CD4-positive, alpha-beta memory T cell (primary cell): ENCODE measurements at regions not wholly inside any gene's neighbourhood (a gene's known extent, or its start where the extent isn't known, plus 50 kb on each side); places are given as distances from the start of the nearest gene placed in this dataset.
"Not testable (repeated sequence)": the region's sequence is repeated elsewhere in the genome, so short reads cannot be mapped to it uniquely, and the experiment has no call there.

Experiments
- CTCF ChIA-PET: fragments of 350-600 bp; sonication (Branson Sonifier 250); formaldehyde crosslinking; loops from one replicate; lab custom pipeline; 2021; ENCODE audit warnings: inconsistent platforms; ENCODE audit not compliant: partially characterized antibody; lab: Charles Lee
- POLR2A ChIA-PET: fragments of 350-600 bp; sonication (Branson Sonifier 250); formaldehyde crosslinking; loops from one replicate; lab custom pipeline; 2021; ENCODE audit not compliant: partially characterized antibody; lab: Charles Lee
- DNase-seq, 5 donors: peaks; one replicate each; pipeline versions ENCODE4 v3.0.0 to v3.0.0-alpha.2; 2020 to 2022; ENCODE audit warnings: mixed read lengths in 1 of 5
- H3K27ac ChIP-seq: one replicate; pipeline ENCODE4 v1.7.0; 2013; ENCODE audit warnings: low read depth, low read length
- H3K27me3 ChIP-seq: 2 replicates; pipeline ENCODE4 v1.7.0; 2013; ENCODE audit warnings: mild to moderate bottlenecking, low read length, moderate library complexity; ENCODE audit not compliant: insufficient read depth
- H3K36me3 ChIP-seq: 2 replicates; pipeline ENCODE4 v1.7.0; 2013; ENCODE audit warnings: mild to moderate bottlenecking, low read length, moderate library complexity; ENCODE audit not compliant: insufficient read depth
- H3K4me1 ChIP-seq: 2 replicates; pipeline ENCODE4 v1.7.0; 2013; ENCODE audit warnings: mild to moderate bottlenecking, low read length, moderate library complexity; ENCODE audit not compliant: insufficient read depth
- H3K4me3 ChIP-seq, 2 donors: one replicate each; pipeline ENCODE4 v1.7.0; 2013; ENCODE audit warnings: low read length in 2 of 2, mild to moderate bottlenecking in 1 of 2
- H3K9me3 ChIP-seq, 2 donors: one replicate each; pipeline ENCODE4 v1.7.0; 2013; ENCODE audit warnings: low read length in 2 of 2, control low read depth in 1 of 2; ENCODE audit not compliant: control insufficient read depth in 1 of 2
- H3K27ac Mint-ChIP-seq, 7 donors: one replicate each; pipeline ENCODE4 v1.8.0; 2020 to 2021; ENCODE audit warnings: mixed read lengths in 7 of 7, mild to moderate bottlenecking in 6 of 7, inconsistent platforms in 3 of 7, moderate library complexity in 3 of 7
- H3K27me3 Mint-ChIP-seq, 2 donors: one replicate each; pipeline ENCODE4 v1.8.0; 2020 to 2021; ENCODE audit warnings: mixed read lengths in 2 of 2
- H3K36me3 Mint-ChIP-seq, 2 donors: one replicate each; pipeline ENCODE4 v1.8.0; 2020 to 2021; ENCODE audit warnings: mixed read lengths in 2 of 2, inconsistent platforms in 1 of 2, mild to moderate bottlenecking in 1 of 2
- H3K4me1 Mint-ChIP-seq, 4 donors: one replicate each; pipeline ENCODE4 v1.8.0; 2020 to 2021; ENCODE audit warnings: mixed read lengths in 4 of 4, mild to moderate bottlenecking in 1 of 4
- H3K4me3 Mint-ChIP-seq, 8 donors: one replicate each; pipeline ENCODE4 v1.8.0; 2020 to 2021; ENCODE audit warnings: mixed read lengths in 8 of 8, mild to moderate bottlenecking in 7 of 8, moderate library complexity in 6 of 8, inconsistent platforms in 3 of 8
- H3K9me3 Mint-ChIP-seq, 8 donors: one replicate each; pipeline ENCODE4 v1.8.0; 2020 to 2021; ENCODE audit warnings: mixed read lengths in 8 of 8, mild to moderate bottlenecking in 5 of 8, inconsistent platforms in 3 of 8, moderate library complexity in 1 of 8
- intact Hi-C: fragments of 100-400 bp; cut with micrococcal nuclease; formaldehyde crosslinking; loops from one replicate; pipeline ENCODE4 v1.15.1; 2023

GRCh38 chr5:61231813-61232212 is 69.5 kb upstream of the SMIM15 start:
- ChIA-PET CTCF (no interaction called here), POLR2A (no interaction called here)
- intact Hi-C loops = no loop called here
- no peak overlapping the region for H3K4me3 Mint-ChIP-seq
- Histone ChIP-seq H3K4me3 (no peak overlapping the region), H3K4me1 (no peaks in the 10 kb centered on the region), H3K36me3 (no peaks in the 10 kb centered on the region), H3K9me3 (no peaks in the 10 kb centered on the region), H3K27me3 (no peaks in the 10 kb centered on the region), H3K27ac (no peak overlapping the region)
- H3K36me3 Mint-ChIP-seq = no peaks in the 10 kb centered on the region
- peaks cover 0 to 7% (median under 1%) of the 10 kb centered on the region in 4 donors for H3K4me1 Mint-ChIP-seq
- peaks cover 0 to 4% (median 0%) of the 10 kb centered on the region in 8 donors for H3K9me3 Mint-ChIP-seq
- H3K27me3 Mint-ChIP-seq = peaks cover 3 to 8% of the 10 kb centered on the region in 2 donors
- H3K27ac Mint-ChIP-seq = no peak overlapping the region
- DNase-seq = no peak

GRCh38 chr5:61232490-61233050 is 70.3 kb upstream of the SMIM15 start:
- Mint-ChIP-seq H3K27me3 (peaks cover 5 to 8% of the 10 kb centered on the region in 2 donors), H3K4me3 (no peak overlapping the region), H3K27ac (no peak overlapping the region), H3K36me3 (no peaks in the 10 kb centered on the region), H3K9me3 (peaks cover 0 to 4% (median 2%) of the 10 kb centered on the region in 8 donors), H3K4me1 (peaks cover 0 to 7% (median under 1%) of the 10 kb centered on the region in 4 donors)
- Histone ChIP-seq H3K27ac (no peak overlapping the region), H3K36me3 (no peaks in the 10 kb centered on the region), H3K4me3 (no peak overlapping the region), H3K9me3 (no peaks in the 10 kb centered on the region), H3K27me3 (no peaks in the 10 kb centered on the region), H3K4me1 (no peaks in the 10 kb centered on the region)
- no peak for DNase-seq
- intact Hi-C loops = no loop called here
- ChIA-PET CTCF (no interaction called here), POLR2A (no interaction called here)

GRCh38 chr5:61234019-61234418 is 71.8 kb upstream of the SMIM15 start:
- Mint-ChIP-seq H3K36me3 (no peaks in the 10 kb centered on the region), H3K27ac (no peak overlapping the region), H3K4me1 (peaks cover 0 to 7% (median under 1%) of the 10 kb centered on the region in 4 donors), H3K27me3 (peaks cover 6 to 10% of the 10 kb centered on the region in 2 donors), H3K9me3 (peaks cover 0 to 10% (median 7%) of the 10 kb centered on the region in 8 donors), H3K4me3 (no peak overlapping the region)
- no peaks in the 10 kb centered on the region for H3K36me3 ChIP-seq
- no peaks in the 10 kb centered on the region for H3K9me3 ChIP-seq
- POLR2A ChIA-PET = no interaction called here
- no peaks in the 10 kb centered on the region for H3K27me3 ChIP-seq
- no peak overlapping the region for H3K4me3 ChIP-seq
- no peaks in the 10 kb centered on the region for H3K4me1 ChIP-seq
- DNase-seq = no peak
- CTCF ChIA-PET = no interaction called here
- intact Hi-C loops = no loop called here
- H3K27ac ChIP-seq = no peak overlapping the region

GRCh38 chr5:61236715-61237114 is 74.4 kb upstream of the SMIM15 start:
- H3K4me3 Mint-ChIP-seq, H3K4me1 ChIP-seq, H3K27ac Mint-ChIP-seq, H3K27me3 ChIP-seq, intact Hi-C loops, H3K27ac ChIP-seq, H3K36me3 Mint-ChIP-seq, H3K9me3 ChIP-seq, CTCF ChIA-PET, H3K36me3 ChIP-seq, H3K9me3 Mint-ChIP-seq, H3K4me1 Mint-ChIP-seq, H3K27me3 Mint-ChIP-seq, POLR2A ChIA-PET, DNase-seq, H3K4me3 ChIP-seq: not testable (repeated sequence)

GRCh38 chr5:61245486-61245885 is 83.2 kb upstream of the SMIM15 start:
- H3K36me3 Mint-ChIP-seq = peaks cover 0 to 1% of the 10 kb centered on the region in 2 donors
- no peak overlapping the region for H3K27ac Mint-ChIP-seq
- H3K9me3 Mint-ChIP-seq = peaks cover 2 to 12% (median 6%) of the 10 kb centered on the region in 8 donors
- H3K4me3 Mint-ChIP-seq = no peak overlapping the region
- H3K4me3 ChIP-seq = no peak overlapping the region
- no peaks in the 10 kb centered on the region for H3K9me3 ChIP-seq
- POLR2A ChIA-PET = no interaction called here
- CTCF ChIA-PET = no interaction called here
- no peak overlapping the region for H3K27ac ChIP-seq
- H3K4me1 ChIP-seq = no peaks in the 10 kb centered on the region
- no peak for DNase-seq
- H3K27me3 Mint-ChIP-seq = peaks cover 2 to 6% of the 10 kb centered on the region in 2 donors
- intact Hi-C loops = no loop called here
- no peaks in the 10 kb centered on the region for H3K27me3 ChIP-seq
- H3K36me3 ChIP-seq = no peaks in the 10 kb centered on the region
- H3K4me1 Mint-ChIP-seq = no peaks in the 10 kb centered on the region

DNA sequence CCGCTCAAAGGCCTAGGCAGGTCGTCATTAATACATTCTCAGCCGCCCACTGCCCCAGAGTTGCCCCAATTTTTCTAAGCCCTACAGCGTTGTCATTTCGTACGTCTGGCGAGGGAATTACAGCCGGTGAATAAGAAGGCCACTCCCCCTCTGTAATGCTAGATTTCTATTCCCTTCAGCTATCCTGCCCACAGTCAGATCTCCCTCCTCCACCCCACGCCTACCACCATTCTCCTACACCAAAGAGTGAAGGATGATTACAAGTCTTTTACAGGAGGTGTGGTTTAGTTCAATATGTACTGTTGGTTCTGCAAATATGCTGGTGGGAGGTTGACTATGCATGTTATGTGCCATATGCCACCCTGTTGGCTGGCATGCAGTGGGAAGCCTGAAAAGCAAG is 83.7 kb upstream of the SMIM15 start:
- intact Hi-C loops = no loop called here
- H3K4me1 Mint-ChIP-seq = no peaks in the 10 kb centered on the region
- peaks cover 0 to 4% of the 10 kb centered on the region in 2 donors for H3K36me3 Mint-ChIP-seq
- Histone ChIP-seq H3K4me3 (no peak overlapping the region), H3K27ac (no peak overlapping the region), H3K36me3 (no peaks in the 10 kb centered on the region), H3K9me3 (no peaks in the 10 kb centered on the region), H3K27me3 (no peaks in the 10 kb centered on the region), H3K4me1 (no peaks in the 10 kb centered on the region)
- peaks cover 2 to 6% of the 10 kb centered on the region in 2 donors for H3K27me3 Mint-ChIP-seq
- CTCF ChIA-PET = no interaction called here
- H3K9me3 Mint-ChIP-seq = peaks cover 2 to 15% (median 7%) of the 10 kb centered on the region in 8 donors
- no peak overlapping the region for H3K4me3 Mint-ChIP-seq
- H3K27ac Mint-ChIP-seq = no peak overlapping the region
- DNase-seq = no peak
- POLR2A ChIA-PET = no interaction called here

- no peak for DNase-seq
- H3K36me3 ChIP-seq = no peaks in the 10 kb centered on the region
- no peaks in the 10 kb centered on the region for H3K27me3 ChIP-seq
- peaks cover 2 to 15% (median 7%) of the 10 kb centered on the region in 8 donors for H3K9me3 Mint-ChIP-seq
- no peak overlapping the region for H3K4me3 ChIP-seq
- H3K27me3 Mint-ChIP-seq = peaks cover 2 to 6% of the 10 kb centered on the region in 2 donors
- H3K36me3 Mint-ChIP-seq = peaks cover 0 to 4% of the 10 kb centered on the region in 2 donors
- H3K27ac Mint-ChIP-seq = no peak overlapping the region
- no peaks in the 10 kb centered on the region for H3K4me1 Mint-ChIP-seq
- no peak overlapping the region for H3K4me3 Mint-ChIP-seq
- H3K27ac ChIP-seq = no peak overlapping the region
- intact Hi-C loops = no loop called here
- H3K9me3 ChIP-seq = no peaks in the 10 kb centered on the region
- ChIA-PET POLR2A (no interaction called here), CTCF (no interaction called here)
- no peaks in the 10 kb centered on the region for H3K4me1 ChIP-seq
Measured at GRCh38 chr5:61246768-61247307, 84.6 kb upstream of the SMIM15 start.
